ENCODE measurements at regions not wholly inside any gene's neighbourhood (a gene's known extent, or its start where the extent isn't known, plus 50 kb on each side); places are given as distances from the start of the nearest gene placed in this dataset.

DNA sequence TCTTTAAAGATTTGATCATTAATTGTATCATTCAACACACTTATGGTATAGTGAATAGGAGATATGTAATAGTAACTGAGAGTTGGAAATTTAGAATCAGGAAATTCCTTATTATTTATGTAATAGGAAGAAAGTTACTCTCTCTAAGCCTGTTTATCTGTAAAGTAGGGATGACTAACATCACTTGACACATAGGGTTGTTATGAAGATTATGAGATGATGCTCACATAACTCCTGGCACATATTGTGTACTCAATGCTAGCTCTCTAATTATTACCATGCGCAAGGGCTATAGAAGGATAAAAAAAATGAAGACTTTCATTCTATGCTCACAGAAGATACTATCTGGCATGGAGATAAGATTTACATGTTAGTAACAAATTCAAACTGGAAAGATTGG, 149.9 kb downstream of the ISOC1 start:
- no peaks in the 10 kb centered on the region for H3K4me1 ChIP-seq
- no peak overlapping the region for H3K27ac ChIP-seq
- TF ChIP-seq POLR2AphosphoS5 (IDR thresholded peaks at IDR 0.05; ENCODE audit: insufficient read depth in 1 of 2, low read depth in 1 of 2) = no peak
- TF ChIP-seq, protein P1, sequence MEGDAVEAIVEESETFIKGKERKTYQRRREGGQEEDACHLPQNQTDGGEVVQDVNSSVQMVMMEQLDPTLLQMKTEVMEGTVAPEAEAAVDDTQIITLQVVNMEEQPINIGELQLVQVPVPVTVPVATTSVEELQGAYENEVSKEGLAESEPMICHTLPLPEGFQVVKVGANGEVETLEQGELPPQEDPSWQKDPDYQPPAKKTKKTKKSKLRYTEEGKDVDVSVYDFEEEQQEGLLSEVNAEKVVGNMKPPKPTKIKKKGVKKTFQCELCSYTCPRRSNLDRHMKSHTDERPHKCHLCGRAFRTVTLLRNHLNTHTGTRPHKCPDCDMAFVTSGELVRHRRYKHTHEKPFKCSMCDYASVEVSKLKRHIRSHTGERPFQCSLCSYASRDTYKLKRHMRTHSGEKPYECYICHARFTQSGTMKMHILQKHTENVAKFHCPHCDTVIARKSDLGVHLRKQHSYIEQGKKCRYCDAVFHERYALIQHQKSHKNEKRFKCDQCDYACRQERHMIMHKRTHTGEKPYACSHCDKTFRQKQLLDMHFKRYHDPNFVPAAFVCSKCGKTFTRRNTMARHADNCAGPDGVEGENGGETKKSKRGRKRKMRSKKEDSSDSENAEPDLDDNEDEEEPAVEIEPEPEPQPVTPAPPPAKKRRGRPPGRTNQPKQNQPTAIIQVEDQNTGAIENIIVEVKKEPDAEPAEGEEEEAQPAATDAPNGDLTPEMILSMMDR (IDR thresholded peaks at IDR 0.05) = no peak
- TF ChIP-seq POLR2A (IDR thresholded peaks at IDR 0.05) = no peak
- no peak for DNase-seq (ENCODE audit: extremely low spot score in 2 of 2)
- no peak overlapping the region for H3K4me3 ChIP-seq
- no peaks in the 10 kb centered on the region for H3K27me3 ChIP-seq
- no peaks in the 10 kb centered on the region for H3K36me3 ChIP-seq
- intact Hi-C loops (cut with DNase I) = no loop called here
- no peaks in the 10 kb centered on the region for H3K9me3 ChIP-seq

DNA sequence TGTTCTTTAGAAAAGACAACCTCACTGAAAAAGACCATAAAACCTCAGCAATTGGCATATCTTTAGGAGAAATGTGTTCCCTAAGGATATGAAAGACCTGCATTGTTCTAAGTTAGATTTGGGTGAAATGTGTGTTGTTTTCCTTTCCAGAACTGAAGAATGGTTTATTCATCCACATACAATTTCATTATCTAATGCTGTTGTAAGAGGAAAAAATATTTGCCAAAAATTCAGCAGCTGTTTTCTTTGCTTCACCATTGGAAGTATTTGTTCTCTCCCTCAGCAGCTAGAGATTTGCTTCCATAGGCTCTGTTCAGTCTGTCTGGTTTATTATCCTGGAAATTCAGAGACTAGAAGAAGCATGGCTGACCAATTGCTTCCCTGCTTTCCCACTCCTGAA, 150.9 kb downstream of the ISOC1 start:
- intact Hi-C loops (cut with DNase I) = no loop called here
- Histone ChIP-seq H3K9me3 (no peaks in the 10 kb centered on the region), H3K36me3 (no peaks in the 10 kb centered on the region), H3K27me3 (no peaks in the 10 kb centered on the region), H3K4me1 (no peaks in the 10 kb centered on the region), H3K27ac (no peak overlapping the region), H3K4me3 (no peak overlapping the region)
- TF ChIP-seq POLR2A (IDR thresholded peaks at IDR 0.05) (no peak), POLR2AphosphoS5 (IDR thresholded peaks at IDR 0.05; ENCODE audit: insufficient read depth in 1 of 2, low read depth in 1 of 2) (no peak)
- TF ChIP-seq, protein P1 (IDR thresholded peaks at IDR 0.05) = no peak
- no peak for DNase-seq (ENCODE audit: extremely low spot score in 2 of 2)

DNA sequence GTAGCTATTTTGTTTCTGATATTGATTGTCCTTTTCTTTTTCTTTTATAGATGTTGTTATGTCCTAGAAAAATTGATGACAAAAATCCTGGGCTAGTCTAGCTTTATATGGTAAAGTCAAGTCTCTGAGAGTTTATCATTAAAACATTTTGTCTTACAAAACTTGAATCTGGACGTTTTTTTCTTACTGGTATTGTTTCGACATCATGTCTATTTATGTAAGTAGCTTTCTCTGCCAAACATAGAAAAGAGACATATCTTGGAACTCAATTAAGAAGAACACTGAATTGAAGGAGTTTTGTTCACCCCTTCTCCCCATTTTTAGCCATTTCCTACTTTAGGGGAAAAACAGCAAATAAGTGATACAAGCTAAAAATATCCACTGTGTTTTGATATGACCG, 151.5 kb downstream of the ISOC1 start:
- intact Hi-C loops (cut with DNase I) = no loop called here
- Histone ChIP-seq H3K27me3 (no peaks in the 10 kb centered on the region), H3K36me3 (no peaks in the 10 kb centered on the region), H3K4me3 (no peak overlapping the region), H3K27ac (no peak overlapping the region), H3K4me1 (no peaks in the 10 kb centered on the region), H3K9me3 (no peaks in the 10 kb centered on the region)
- TF ChIP-seq, protein P1 (IDR thresholded peaks at IDR 0.05) = no peak
- TF ChIP-seq POLR2AphosphoS5 (IDR thresholded peaks at IDR 0.05; ENCODE audit: insufficient read depth in 1 of 2, low read depth in 1 of 2) (no peak), POLR2A (IDR thresholded peaks at IDR 0.05) (no peak)
- DNase-seq (ENCODE audit: extremely low spot score in 2 of 2) = no peak

DNA sequence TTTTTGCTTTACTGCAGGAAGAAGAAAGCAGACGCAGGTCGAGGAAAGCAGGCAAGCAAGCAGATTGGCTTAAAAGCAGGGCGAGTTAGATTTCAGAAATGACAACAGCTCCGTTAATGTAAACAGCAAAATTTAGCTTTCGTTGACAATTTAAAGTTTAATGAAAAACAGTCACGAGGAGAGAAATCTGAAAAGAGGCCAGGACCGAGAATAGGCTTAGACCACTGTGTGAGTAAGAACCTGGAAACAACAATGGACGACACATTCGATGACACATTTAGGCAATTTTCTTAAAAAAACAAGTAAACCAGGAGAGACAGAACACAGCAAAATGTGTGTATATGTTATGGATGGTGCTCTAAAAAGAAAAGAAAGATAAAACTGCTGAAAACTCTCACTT, 155.3 kb downstream of the ISOC1 start:
- Histone ChIP-seq H3K9me3 (no peaks in the 10 kb centered on the region), H3K27ac (no peak overlapping the region), H3K27me3 (no peaks in the 10 kb centered on the region), H3K4me3 (no peak overlapping the region), H3K36me3 (no peaks in the 10 kb centered on the region), H3K4me1 (no peaks in the 10 kb centered on the region)
- intact Hi-C loops (cut with DNase I) = no loop called here
- no peak for DNase-seq (ENCODE audit: extremely low spot score in 2 of 2)
- no peak for TF ChIP-seq POLR2A (IDR thresholded peaks at IDR 0.05)
- TF ChIP-seq, protein P1 (IDR thresholded peaks at IDR 0.05) = no peak
- TF ChIP-seq POLR2AphosphoS5 (IDR thresholded peaks at IDR 0.05; ENCODE audit: insufficient read depth in 1 of 2, low read depth in 1 of 2) = no peak

DNA sequence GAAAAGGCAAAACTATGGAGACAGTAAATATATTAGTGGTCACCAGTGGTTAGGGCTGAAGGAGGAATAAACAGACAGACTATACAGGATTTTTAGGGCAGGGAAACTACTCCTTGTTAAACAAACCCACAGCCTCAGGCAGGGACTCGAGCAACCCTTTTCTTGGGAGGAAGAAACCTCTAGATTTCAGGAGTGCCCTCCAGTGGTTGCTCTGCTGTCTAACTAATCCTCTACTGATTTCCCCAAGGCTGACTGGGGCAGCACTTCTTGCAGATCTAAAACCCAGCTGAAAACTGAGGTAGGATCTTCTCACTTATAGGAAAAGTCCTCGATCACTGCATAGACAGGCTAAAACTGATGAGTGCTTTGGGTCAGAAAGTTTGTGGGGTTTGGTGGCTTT, 176.8 kb downstream of the ISOC1 start:
- intact Hi-C loops (cut with DNase I) = no loop called here
- DNase-seq (ENCODE audit: extremely low spot score in 2 of 2) = no peak
- Histone ChIP-seq H3K27ac (no peak overlapping the region), H3K4me3 (no peak overlapping the region), H3K9me3 (no peaks in the 10 kb centered on the region), H3K27me3 (no peaks in the 10 kb centered on the region), H3K36me3 (no peaks in the 10 kb centered on the region), H3K4me1 (no peaks in the 10 kb centered on the region)
- TF ChIP-seq POLR2AphosphoS5 (IDR thresholded peaks at IDR 0.05; ENCODE audit: insufficient read depth in 1 of 2, low read depth in 1 of 2) = no peak
- no peak for TF ChIP-seq POLR2A (IDR thresholded peaks at IDR 0.05)
- TF ChIP-seq, protein P1 (IDR thresholded peaks at IDR 0.05) = no peak

All from vagina (tissue), 2 donors.